GM18499 (cell line): ENCODE measurements at regions not wholly inside any gene's neighbourhood (a gene's known extent, or its start where the extent isn't known, plus 50 kb on each side); places are given as distances from the start of the nearest gene placed in this dataset.

Experiments used
- ATAC-seq: cut with Tn5 transposase; IDR thresholded peaks from one replicate; pipeline ENCODE4 v1.9.1; 2021; ENCODE audit warnings: moderate number of reproducible peaks; ENCODE audit not compliant: insufficient read depth, unreplicated experiment

- ATAC-seq, result no peak
Observed at GRCh38 chr2:216808805-216809425, 50.9 kb downstream of the TNP1 start.

DNA sequence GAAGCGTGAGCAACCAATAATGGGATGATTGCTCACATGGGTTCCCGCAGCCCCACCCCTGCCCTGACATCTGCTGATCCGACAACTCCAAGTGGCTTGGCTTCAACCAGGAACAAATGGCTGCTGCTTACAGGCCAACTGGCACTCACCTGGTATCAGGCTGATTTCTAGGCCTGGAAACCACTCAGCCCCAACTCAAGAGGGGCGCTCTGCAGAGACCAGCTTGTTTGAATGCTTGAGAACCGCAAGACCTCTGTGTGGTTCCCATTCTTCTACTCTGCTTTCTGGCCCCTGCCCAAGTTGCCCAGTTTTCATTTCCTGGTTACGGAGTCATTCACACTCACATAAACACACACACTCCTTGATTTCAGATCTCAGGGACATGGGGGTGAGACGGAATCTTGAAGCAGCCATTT lies 52.0 kb downstream of the TNP1 start:
- no peak for ATAC-seq

DNA sequence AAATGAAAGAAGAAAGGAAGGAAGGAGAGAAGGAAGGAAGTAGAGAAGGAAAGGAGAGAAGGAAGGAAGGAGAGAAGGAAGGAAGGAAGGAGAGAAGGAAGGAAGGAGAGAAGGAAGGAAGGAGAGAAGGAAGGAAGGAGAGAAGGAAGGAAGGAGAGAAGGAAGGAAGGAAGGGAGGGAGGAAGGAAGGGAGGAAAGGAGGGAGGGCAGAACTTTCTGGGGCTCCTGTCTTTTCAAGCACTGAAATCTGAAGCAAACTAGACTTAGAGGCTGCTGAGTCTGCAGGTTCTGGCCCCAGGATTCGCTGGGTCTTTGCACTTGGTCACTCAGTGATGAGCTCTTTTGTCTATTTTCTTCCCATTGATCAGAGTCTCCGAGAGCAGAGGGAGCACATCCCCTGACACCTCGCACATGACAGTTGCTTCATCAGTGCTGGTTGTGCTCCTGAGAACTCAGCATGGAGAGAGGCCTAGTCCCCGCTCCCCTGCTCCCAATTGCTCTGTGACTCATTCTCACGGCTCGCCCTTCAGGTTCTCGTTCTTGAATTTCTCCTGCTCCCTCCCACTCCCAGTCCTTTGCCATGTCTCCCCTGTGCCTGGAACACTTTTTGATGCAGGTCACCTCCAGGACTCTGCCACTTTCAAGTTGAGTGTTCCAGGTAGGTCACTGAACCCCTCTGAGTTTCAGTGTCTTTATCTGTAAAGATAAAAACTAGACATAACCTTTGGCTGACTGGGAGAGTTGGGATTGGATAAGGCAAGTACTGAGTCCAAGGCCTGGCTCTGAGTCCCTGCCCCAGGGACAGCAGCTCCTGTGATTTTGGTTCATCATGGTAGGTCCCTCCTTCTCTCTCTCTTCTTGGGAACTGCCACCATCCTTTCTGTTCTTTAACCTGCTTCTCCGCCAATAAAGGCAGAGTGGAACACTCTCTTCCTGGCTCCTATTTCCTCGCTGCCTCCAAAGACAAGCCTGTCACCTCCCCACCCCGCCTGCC lies 55.2 kb downstream of the TNP1 start:
- no peak for ATAC-seq

DNA sequence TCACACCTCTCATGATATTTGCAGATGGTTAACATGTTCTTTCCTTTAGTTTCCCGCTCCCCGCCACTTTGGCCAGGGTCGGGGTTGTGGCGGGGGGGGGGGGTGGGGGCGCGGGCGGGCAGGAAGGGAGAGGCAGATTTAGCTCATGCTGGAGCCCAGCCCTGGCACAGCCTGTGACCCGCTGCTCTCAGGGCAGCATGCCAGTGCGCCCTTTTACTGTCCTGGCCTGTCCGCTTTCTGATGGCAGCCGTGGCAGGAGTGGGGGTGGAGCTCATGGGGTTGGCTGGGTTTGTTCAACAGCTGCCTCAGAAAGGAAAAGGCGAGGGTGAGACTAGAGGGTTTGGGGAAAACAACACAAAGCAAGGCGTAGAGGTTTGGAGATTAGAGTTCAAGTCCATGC lies 56.1 kb downstream of the TNP1 start:
- ATAC-seq, result no peak

DNA sequence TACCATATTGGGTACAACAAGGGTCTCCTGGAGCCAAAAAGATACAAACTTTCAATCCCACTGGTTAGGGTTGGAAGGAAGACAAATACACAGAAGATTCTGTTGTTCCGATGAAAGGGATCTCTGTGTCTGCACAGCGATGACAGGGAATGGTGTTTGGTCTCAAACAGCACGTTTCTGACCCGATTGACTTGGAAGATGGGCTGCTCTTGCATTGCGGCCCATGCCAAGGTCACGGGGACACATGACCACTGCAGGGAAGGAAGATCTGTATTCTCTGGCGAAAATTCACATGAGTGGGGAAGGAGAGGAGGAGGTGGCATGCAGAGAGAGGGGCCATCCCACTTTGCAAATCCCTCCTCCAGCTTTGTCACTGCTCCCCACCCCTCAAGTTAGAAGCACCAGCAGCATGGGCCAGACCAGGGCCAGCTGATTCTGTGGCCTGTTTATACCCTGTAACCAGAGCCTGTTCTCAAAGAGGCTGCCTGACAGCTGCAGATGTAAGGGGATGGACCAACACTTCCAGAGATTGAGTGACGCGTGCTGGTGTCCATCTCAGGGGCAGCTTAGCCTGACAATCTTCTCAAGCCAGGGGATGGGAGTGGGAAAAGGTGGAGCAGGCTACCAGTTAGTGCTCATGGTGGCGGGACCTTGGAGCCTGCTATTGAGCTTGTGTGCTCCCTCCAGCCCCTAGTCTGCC lies 57.2 kb downstream of the TNP1 start:
- ATAC-seq, result no peak

DNA sequence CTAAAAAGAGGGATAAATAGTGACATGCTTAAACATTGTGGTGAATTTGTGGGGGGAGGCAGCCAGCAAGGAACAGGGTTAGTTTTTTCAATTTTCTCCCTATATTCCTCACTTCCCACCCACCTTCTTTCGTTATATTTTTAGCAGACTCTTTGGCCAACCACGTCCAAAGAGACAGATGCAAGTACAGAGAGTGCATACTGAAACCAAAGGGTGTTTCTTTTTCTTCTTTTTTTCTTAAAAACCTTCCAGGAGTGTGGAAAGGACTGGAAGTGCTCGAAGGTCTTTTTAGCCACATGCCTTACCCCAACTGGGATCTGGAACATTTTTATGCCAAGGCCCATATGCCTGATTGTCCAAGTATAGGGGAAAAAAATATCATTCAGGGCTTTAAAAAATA lies 59.0 kb downstream of the TNP1 start:
- ATAC-seq, result no peak

DNA sequence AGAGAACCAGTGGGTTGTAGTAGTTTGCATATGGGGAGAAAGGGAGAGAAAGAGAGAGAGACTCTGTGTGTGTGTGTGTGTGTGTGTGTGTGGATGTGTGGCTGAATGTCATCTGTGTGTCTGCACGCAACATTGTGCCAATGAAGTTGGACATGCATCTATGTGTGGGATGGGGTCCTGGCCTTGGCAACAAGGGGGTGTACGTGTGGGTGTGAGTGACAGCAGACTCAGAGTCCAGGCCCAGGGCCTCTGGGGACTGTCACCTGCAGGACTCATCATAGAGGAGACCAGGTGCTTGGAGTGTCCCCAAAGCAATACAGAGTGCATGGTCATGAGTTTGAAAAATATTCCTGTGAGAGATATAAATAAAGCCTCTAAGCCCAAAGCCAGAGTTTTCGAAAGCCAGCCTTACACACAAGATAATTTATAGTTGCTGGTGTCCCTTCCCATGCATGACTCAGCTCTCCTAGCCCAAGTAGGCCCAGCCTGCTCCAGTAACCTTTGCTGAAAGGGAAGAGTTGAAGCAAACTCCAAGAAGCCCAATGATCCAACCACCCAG lies 59.9 kb downstream of the TNP1 start:
- ATAC-seq, result no peak

- no peak for ATAC-seq
Observed at GRCh38 chr2:216796115-216796840, 63.6 kb downstream of the TNP1 start.

DNA sequence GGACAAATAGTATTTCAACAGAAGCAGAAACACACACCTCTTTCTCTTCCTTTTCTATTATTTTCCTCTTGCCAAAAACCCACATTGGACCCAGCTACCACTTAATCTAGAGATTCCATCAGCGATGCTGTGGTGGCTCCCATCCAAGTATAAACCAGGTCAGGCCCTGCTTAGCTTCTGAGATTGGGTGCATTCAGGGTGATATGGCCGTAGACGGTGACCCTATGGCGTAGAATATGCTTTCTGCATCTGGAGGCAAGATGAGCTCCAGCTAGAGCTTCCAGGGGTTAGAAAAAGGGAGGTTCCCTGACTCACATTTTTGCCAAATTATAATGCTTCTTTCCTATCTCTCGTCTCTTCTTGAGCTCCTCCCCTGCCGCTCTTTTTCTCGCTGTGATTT lies 66.5 kb downstream of the TNP1 start:
- ATAC-seq, result no peak

GRCh38 chr2:216792222-216793021 lies 67.4 kb downstream of the TNP1 start:
- no peak for ATAC-seq

GRCh38 chr2:216791303-216791702 lies 68.6 kb downstream of the TNP1 start:
- no peak for ATAC-seq

GRCh38 chr2:216789081-216789480 lies 70.8 kb downstream of the TNP1 start:
- no peak for ATAC-seq

DNA sequence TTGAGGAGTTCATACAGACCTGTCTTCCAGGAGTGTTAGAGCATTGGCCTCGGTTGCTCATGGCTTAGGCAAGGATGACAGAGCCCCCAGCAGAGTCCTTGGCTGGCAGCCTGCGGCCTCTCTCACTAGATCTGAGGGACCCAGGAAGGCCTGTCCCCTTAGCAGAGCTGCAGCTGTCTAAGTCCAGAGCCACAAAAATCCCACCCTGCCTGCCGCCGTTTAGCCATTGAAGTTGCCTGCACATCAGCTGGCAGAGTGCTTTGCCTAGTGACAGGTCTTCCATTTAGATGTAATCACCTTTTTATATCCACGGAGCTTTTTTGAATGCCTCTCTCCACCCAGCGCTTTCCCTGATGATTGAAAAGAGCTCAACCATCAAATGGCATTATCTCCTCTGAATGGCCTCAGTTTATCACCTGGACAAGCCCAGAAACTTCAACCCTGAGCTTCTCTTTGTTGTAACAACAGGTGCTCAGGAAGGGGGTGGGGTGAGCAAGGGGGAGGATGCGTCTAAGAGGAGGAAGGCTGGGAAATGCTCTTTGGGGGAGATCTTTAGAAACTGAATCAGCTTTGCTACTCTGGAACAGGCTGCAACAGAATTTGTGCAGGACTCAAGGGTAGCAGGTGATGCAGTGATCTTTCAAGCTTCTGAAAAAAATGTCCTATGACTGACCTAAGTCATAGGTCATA lies 71.9 kb downstream of the TNP1 start:
- ATAC-seq, result no peak

DNA sequence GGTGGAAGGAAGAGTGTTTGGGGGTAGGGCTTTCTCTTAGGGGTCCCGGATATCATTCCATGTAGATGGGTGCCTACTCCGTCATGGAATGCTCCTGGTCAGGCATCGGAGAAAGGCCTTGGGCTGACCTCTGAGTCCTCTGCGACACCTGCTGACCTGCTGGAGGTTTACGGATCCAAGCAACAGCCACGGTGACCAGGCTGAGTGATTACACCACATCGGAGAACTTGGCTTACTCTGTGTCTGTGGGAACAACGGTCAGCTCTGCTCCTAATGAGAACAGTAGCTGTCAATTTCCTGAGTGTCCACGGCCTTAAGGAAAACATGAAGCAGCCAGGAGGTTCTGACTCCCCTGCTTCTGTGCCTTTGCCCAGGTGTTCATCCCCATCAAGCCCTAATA lies 73.2 kb downstream of the TNP1 start:
- no peak for ATAC-seq

- ATAC-seq, result no peak
Observed at GRCh38 chr2:216784456-216784855, 75.4 kb downstream of the TNP1 start.

- no peak for ATAC-seq
Observed at GRCh38 chr2:216781709-216782108, 78.2 kb downstream of the TNP1 start.

DNA sequence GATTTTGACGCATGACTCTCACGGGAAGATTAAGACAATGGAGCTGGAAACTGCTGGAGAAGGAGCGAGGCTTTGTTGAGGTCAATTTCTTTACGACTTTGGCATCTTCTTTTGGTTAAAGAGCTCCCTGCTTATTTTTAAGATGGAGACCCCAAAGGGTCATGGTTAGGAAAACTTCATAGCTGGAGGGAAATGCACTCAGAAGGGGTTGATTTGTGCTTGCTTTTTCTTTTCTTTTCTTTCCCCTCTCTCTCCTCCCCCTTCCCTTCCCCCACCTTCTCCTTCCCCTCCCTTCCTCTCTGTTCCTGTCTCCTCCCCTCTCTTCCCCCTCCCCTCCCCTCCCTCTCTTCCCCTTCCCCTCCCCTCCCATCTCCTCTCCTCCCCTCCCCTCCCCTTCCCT lies 79.0 kb downstream of the TNP1 start:
- no peak for ATAC-seq

- peak; percentile 83 for ATAC-seq
Observed at GRCh38 chr2:216777637-216778273, 82.1 kb downstream of the TNP1 start.
